ENCODE measurements at regions not wholly inside any gene's neighbourhood (a gene's known extent, or its start where the extent isn't known, plus 50 kb on each side); places are given as distances from the start of the nearest gene placed in this dataset.

DNA sequence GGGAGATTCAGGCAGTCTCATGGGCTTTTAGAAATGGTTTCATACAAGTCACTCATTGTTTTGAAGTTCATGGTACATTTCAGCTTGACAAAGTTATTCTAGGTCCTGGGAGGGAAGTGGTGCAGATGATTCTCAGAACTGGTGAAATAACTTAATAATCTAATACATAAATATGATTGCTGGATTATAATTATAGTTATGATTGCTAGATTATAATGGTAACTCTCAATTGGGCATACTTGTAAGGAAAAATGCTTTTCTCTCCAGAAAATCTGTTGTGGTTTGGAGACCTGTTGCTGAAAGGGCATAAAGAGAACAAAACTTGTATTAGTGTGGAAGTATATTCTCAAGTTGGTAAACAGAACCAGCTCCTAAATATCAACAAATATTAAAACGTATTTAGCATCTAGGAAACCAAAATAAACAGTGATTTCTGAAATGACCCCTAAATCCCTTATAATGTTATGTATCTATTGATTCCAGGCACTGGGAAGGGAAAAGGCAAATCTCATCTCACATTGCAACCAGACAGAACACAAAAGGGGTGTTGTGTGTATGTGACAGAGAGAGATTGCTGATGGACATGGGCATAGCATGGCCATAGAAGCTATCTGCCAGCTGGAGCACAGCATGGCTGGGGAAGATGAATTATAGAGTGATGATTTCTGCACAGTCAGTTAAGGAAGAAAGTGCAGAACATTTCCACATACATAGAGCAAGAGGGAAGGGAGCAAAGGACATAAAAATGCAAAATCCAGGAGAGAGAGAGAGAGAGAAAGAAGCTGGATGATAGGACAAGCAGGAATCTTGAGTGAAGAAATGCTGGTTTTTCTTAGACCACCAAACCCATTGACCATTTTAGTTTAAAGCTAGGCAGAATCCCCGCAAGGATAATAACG is 87.1 kb upstream of the FRY start:
- Mint-ChIP-seq H3K4me3 (no peak overlapping the region), H3K4me1 (peaks cover 24% of the 10 kb centered on the region), H3K9me3 (no peaks in the 10 kb centered on the region), H3K27me3 (ENCODE audit: insufficient read depth, low read depth, poor library complexity) (peaks cover 2% of the 10 kb centered on the region), H3K36me3 (ENCODE audit: low read depth) (no peaks in the 10 kb centered on the region), H3K27ac (no peak overlapping the region)
- Histone ChIP-seq H3K4me3 (no peak overlapping the region), H3K79me2 (replicated peaks; ENCODE audit: insufficient read depth) (no peaks in the 10 kb centered on the region), H3K4me2 (no peak overlapping the region), H3K9me2 (ENCODE audit: insufficient read depth) (no peaks in the 10 kb centered on the region), H3K36me3 (ENCODE audit: insufficient read depth) (no peaks in the 10 kb centered on the region), H3K27me3 (ENCODE audit: insufficient read depth) (no peaks in the 10 kb centered on the region), H3F3A (replicated peaks; ENCODE audit: low read depth) (no peaks in the 10 kb centered on the region), H4K20me1 (replicated peaks; ENCODE audit: insufficient read depth) (no peaks in the 10 kb centered on the region), H3K4me1 (ENCODE audit: insufficient read depth) (peaks cover 5% of the 10 kb centered on the region; the same call in 1 of the 2 replicates), H2AFZ (no peak overlapping the region), H3K27ac (ENCODE audit: low read depth) (no peak overlapping the region)
- TF ChIP-seq ZNF331 (CRISPR knock-in tag; IDR thresholded peaks at IDR 0.05; ENCODE audit: low read depth) = no peak
- TF ChIP-seq EZH2 (IDR thresholded peaks at IDR 0.05; ENCODE audit: low read depth, unreplicated experiment) = no peak
- TF ChIP-seq POLR2AphosphoS5 (IDR thresholded peaks at IDR 0.05; ENCODE audit: low read depth) = no peak
- TF ChIP-seq, protein P1, sequence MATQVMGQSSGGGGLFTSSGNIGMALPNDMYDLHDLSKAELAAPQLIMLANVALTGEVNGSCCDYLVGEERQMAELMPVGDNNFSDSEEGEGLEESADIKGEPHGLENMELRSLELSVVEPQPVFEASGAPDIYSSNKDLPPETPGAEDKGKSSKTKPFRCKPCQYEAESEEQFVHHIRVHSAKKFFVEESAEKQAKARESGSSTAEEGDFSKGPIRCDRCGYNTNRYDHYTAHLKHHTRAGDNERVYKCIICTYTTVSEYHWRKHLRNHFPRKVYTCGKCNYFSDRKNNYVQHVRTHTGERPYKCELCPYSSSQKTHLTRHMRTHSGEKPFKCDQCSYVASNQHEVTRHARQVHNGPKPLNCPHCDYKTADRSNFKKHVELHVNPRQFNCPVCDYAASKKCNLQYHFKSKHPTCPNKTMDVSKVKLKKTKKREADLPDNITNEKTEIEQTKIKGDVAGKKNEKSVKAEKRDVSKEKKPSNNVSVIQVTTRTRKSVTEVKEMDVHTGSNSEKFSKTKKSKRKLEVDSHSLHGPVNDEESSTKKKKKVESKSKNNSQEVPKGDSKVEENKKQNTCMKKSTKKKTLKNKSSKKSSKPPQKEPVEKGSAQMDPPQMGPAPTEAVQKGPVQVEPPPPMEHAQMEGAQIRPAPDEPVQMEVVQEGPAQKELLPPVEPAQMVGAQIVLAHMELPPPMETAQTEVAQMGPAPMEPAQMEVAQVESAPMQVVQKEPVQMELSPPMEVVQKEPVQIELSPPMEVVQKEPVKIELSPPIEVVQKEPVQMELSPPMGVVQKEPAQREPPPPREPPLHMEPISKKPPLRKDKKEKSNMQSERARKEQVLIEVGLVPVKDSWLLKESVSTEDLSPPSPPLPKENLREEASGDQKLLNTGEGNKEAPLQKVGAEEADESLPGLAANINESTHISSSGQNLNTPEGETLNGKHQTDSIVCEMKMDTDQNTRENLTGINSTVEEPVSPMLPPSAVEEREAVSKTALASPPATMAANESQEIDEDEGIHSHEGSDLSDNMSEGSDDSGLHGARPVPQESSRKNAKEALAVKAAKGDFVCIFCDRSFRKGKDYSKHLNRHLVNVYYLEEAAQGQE (IDR thresholded peaks at IDR 0.05; ENCODE audit: unreplicated experiment) = no peak
- no peak for TF ChIP-seq CREB1 (CRISPR knock-in tag; IDR thresholded peaks at IDR 0.05; ENCODE audit: low read depth)
- TF ChIP-seq ZNF114 (CRISPR knock-in tag; IDR thresholded peaks at IDR 0.05) = no peak
- TF ChIP-seq, protein P2, sequence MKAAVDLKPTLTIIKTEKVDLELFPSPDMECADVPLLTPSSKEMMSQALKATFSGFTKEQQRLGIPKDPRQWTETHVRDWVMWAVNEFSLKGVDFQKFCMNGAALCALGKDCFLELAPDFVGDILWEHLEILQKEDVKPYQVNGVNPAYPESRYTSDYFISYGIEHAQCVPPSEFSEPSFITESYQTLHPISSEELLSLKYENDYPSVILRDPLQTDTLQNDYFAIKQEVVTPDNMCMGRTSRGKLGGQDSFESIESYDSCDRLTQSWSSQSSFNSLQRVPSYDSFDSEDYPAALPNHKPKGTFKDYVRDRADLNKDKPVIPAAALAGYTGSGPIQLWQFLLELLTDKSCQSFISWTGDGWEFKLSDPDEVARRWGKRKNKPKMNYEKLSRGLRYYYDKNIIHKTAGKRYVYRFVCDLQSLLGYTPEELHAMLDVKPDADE (IDR thresholded peaks at IDR 0.05) = no peak
- TF ChIP-seq, protein P3, sequence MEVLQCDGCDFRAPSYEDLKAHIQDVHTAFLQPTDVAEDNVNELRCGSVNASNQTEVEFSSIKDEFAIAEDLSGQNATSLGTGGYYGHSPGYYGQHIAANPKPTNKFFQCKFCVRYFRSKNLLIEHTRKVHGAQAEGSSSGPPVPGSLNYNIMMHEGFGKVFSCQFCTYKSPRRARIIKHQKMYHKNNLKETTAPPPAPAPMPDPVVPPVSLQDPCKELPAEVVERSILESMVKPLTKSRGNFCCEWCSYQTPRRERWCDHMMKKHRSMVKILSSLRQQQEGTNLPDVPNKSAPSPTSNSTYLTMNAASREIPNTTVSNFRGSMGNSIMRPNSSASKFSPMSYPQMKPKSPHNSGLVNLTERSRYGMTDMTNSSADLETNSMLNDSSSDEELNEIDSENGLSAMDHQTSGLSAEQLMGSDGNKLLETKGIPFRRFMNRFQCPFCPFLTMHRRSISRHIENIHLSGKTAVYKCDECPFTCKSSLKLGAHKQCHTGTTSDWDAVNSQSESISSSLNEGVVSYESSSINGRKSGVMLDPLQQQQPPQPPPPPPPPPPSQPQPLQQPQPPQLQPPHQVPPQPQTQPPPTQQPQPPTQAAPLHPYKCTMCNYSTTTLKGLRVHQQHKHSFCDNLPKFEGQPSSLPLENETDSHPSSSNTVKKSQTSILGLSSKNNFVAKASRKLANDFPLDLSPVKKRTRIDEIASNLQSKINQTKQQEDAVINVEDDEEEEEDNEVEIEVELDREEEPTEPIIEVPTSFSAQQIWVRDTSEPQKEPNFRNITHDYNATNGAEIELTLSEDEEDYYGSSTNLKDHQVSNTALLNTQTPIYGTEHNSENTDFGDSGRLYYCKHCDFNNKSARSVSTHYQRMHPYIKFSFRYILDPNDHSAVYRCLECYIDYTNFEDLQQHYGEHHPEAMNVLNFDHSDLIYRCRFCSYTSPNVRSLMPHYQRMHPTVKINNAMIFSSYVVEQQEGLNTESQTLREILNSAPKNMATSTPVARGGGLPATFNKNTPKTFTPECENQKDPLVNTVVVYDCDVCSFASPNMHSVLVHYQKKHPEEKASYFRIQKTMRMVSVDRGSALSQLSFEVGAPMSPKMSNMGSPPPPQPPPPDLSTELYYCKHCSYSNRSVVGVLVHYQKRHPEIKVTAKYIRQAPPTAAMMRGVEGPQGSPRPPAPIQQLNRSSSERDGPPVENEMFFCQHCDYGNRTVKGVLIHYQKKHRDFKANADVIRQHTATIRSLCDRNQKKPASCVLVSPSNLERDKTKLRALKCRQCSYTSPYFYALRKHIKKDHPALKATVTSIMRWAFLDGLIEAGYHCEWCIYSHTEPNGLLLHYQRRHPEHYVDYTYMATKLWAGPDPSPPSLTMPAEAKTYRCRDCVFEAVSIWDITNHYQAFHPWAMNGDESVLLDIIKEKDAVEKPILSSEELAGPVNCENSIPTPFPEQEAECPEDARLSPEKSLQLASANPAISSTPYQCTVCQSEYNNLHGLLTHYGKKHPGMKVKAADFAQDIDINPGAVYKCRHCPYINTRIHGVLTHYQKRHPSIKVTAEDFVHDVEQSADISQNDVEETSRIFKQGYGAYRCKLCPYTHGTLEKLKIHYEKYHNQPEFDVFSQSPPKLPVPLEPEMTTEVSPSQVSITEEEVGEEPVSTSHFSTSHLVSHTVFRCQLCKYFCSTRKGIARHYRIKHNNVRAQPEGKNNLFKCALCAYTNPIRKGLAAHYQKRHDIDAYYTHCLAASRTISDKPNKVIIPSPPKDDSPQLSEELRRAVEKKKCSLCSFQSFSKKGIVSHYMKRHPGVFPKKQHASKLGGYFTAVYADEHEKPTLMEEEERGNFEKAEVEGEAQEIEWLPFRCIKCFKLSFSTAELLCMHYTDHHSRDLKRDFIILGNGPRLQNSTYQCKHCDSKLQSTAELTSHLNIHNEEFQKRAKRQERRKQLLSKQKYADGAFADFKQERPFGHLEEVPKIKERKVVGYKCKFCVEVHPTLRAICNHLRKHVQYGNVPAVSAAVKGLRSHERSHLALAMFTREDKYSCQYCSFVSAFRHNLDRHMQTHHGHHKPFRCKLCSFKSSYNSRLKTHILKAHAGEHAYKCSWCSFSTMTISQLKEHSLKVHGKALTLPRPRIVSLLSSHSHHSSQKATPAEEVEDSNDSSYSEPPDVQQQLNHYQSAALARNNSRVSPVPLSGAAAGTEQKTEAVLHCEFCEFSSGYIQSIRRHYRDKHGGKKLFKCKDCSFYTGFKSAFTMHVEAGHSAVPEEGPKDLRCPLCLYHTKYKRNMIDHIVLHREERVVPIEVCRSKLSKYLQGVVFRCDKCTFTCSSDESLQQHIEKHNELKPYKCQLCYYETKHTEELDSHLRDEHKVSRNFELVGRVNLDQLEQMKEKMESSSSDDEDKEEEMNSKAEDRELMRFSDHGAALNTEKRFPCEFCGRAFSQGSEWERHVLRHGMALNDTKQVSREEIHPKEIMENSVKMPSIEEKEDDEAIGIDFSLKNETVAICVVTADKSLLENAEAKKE (CRISPR knock-in tag; IDR thresholded peaks at IDR 0.05) = no peak
- TF ChIP-seq, protein P4, sequence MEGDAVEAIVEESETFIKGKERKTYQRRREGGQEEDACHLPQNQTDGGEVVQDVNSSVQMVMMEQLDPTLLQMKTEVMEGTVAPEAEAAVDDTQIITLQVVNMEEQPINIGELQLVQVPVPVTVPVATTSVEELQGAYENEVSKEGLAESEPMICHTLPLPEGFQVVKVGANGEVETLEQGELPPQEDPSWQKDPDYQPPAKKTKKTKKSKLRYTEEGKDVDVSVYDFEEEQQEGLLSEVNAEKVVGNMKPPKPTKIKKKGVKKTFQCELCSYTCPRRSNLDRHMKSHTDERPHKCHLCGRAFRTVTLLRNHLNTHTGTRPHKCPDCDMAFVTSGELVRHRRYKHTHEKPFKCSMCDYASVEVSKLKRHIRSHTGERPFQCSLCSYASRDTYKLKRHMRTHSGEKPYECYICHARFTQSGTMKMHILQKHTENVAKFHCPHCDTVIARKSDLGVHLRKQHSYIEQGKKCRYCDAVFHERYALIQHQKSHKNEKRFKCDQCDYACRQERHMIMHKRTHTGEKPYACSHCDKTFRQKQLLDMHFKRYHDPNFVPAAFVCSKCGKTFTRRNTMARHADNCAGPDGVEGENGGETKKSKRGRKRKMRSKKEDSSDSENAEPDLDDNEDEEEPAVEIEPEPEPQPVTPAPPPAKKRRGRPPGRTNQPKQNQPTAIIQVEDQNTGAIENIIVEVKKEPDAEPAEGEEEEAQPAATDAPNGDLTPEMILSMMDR (conservative IDR thresholded peaks at IDR 0.05; ENCODE audit: low read depth in 2 of 2) = no peak
- no peak for TF ChIP-seq JUNB (IDR thresholded peaks at IDR 0.05; ENCODE audit: unreplicated experiment)
- no peak for TF ChIP-seq EZH2phosphoT487 (IDR thresholded peaks at IDR 0.05; ENCODE audit: unreplicated experiment)
- no peak for TF ChIP-seq NANOG (IDR thresholded peaks at IDR 0.05; ENCODE audit: borderline replicate concordance)
- TF ChIP-seq STAT1 (IDR thresholded peaks at IDR 0.05; ENCODE audit: unreplicated experiment) = no peak
- ATAC-seq (no peak), DNase-seq (ENCODE audit: low spot score) (no peak)

All from GM23338 (cell line).